IPS DF 6.9 (cell line): ENCODE measurements at regions not wholly inside any gene's neighbourhood (a gene's known extent, or its start where the extent isn't known, plus 50 kb on each side); places are given as distances from the start of the nearest gene placed in this dataset.

Experiments used
- DNase-seq: peaks from one replicate; pipeline ENCODE4 v3.0.0-alpha.2; 2013; ENCODE audit warnings: low read depth, low spot score
- H3K27ac ChIP-seq: one replicate; pipeline ENCODE4 v1.5.1; 2013; ENCODE audit warnings: low read length, control low read depth
- H3K27me3 ChIP-seq: 2 replicates; pipeline ENCODE4 v1.6.1; 2013; ENCODE audit warnings: mild to moderate bottlenecking, low read length; ENCODE audit not compliant: control insufficient read depth, insufficient read depth
- H3K36me3 ChIP-seq: 2 replicates; pipeline ENCODE4 v1.6.1; 2013; ENCODE audit warnings: low read length; ENCODE audit not compliant: control insufficient read depth, insufficient read depth
- H3K4me1 ChIP-seq: 2 replicates; pipeline ENCODE4 v1.6.1; 2013; ENCODE audit warnings: low read length; ENCODE audit not compliant: control insufficient read depth, insufficient read depth
- H3K4me3 ChIP-seq: 2 replicates; pipeline ENCODE4 v1.5.1; 2013; ENCODE audit warnings: mild to moderate bottlenecking, low read length
- H3K9me3 ChIP-seq: 2 replicates; pipeline ENCODE4 v1.6.1; 2013; ENCODE audit warnings: low read length, inconsistent platforms; ENCODE audit not compliant: control insufficient read depth, insufficient read depth
- WGBS: extraction: QIAGEN DNeasy Blood & Tissue Kit; methylation state at CpG from one replicate; pipeline ENCODE4 v1.1.7; 2013; ENCODE audit warnings: mixed read lengths, missing lambda C conversion rate; ENCODE audit not compliant: insufficient read length, insufficient coverage; 5-methylcytosine and 5-hydroxymethylcytosine counted together

DNA sequence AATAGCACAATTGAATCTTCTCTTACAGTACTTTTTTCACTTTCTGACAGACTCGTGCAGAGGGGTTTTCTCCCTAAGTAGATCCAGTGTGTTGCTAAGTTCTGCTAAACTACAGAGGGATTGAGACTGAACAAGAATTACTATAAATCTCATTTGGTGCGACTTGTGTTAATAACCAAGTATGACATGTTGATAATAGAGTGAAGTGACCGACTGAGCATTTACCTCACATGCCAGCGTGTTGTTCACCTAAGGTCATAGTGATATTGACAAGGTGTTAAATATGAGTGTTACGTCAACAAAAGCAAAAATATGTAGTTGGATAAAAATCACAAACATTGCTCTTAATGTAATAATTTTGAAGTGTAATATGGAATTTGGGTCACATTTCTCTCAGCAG, 97.8 kb upstream of the PDE3A start:
- no peak for DNase-seq
- no CpG with 5 or more reads among the region's 5 CpGs for WGBS
- Histone ChIP-seq H3K27me3 (no peaks in the 10 kb centered on the region), H3K9me3 (no peaks in the 10 kb centered on the region), H3K4me3 (no peak overlapping the region), H3K36me3 (no peaks in the 10 kb centered on the region), H3K4me1 (peaks cover 3% of the 10 kb centered on the region; the same call in 1 of the 2 replicates), H3K27ac (no peak overlapping the region)

DNA sequence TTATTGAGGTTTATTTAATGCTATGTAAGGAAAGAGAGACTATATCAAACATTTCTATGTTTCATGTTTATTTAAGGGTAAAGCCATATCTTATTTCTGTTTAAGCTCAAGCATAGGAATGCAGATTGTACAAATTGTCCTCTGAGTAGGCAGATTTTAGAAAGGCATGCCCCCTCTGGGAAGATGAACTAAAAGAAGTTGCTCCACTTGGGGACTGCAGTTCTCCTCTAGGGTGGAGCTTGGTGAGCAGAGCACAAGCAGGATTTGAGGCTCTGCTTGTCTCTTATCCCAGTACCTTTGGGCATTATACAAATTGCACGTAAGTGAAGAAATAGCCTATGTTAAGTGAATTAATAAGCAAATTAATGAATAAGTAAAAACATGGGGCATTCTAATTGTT, 96.2 kb upstream of the PDE3A start:
- WGBS = no CpG with 5 or more reads among the region's 1 CpG
- peaks cover 3% of the 10 kb centered on the region; the same call in 1 of the 2 replicates for H3K4me1 ChIP-seq
- no peaks in the 10 kb centered on the region for H3K36me3 ChIP-seq
- no peak overlapping the region for H3K27ac ChIP-seq
- no peaks in the 10 kb centered on the region for H3K27me3 ChIP-seq
- no peaks in the 10 kb centered on the region for H3K9me3 ChIP-seq
- no peak for DNase-seq
- H3K4me3 ChIP-seq = no peak overlapping the region

DNA sequence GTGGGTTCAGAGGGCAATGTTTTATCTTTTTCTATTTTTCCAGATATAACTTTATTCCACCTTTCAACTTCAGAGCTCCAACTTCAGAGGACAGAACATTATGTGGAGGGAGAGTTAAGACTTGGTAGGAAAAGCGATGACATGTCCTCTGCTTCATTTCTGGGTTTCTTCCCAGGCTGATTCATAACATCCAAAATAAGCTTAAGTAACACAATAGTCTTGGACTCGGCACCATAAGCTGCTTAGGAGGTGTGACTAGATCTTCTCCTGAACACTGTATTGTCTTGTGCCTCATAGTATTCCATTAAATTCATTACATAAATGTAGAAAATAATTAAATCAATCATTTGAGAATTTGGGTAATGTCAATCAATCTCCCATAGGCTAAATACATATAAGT, 95.5 kb upstream of the PDE3A start:
- Histone ChIP-seq H3K27me3 (no peaks in the 10 kb centered on the region), H3K36me3 (no peaks in the 10 kb centered on the region), H3K9me3 (no peaks in the 10 kb centered on the region), H3K4me3 (no peak overlapping the region), H3K27ac (no peak overlapping the region), H3K4me1 (peaks cover 3% of the 10 kb centered on the region; the same call in 1 of the 2 replicates)
- no peak for DNase-seq
- WGBS = no CpG with 5 or more reads among the region's 2 CpGs

DNA sequence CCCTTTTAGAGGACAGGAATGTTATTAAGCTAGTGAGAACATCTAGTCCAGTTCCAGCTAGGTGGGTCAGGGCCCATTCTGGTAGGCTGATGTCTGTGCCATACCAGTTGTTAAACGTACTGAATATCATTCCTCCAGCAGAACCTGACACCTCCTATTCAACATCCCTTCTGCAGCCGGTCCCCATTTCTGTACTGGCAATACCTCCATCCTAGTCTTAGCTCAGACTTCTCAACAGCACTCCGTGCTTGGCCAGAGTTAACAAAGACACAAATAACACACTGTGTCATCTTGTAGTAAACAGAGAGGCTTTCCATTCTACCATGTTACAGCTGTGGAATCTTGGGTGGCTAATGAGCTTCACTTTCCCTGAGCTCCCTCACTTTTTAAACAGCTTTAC, 94.3 kb upstream of the PDE3A start:
- H3K27ac ChIP-seq = no peak overlapping the region
- no peak for DNase-seq
- WGBS = no CpG with 5 or more reads among the region's 3 CpGs
- H3K4me1 ChIP-seq = peaks cover 3% of the 10 kb centered on the region; the same call in 1 of the 2 replicates
- H3K36me3 ChIP-seq = no peaks in the 10 kb centered on the region
- H3K9me3 ChIP-seq = no peaks in the 10 kb centered on the region
- H3K27me3 ChIP-seq = no peaks in the 10 kb centered on the region
- no peak overlapping the region for H3K4me3 ChIP-seq

DNA sequence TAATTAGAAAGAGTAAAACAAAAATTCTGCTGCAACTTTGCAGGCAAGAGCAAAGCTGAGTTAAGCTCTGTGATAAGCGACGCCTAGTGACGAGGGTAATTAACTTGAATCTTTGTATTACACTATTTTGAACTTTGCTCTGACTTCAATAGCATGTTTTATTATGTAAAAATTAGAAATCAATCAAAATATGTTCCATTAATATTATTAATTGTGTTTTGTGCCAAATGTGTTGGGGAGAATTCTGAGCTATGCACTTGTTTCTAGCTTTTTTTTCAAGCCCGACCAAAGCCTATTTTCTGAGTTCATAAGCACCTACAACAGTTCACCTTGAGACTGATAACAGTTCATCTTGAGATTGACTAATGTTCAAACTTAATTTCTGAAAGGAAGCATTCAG, 90.1 kb upstream of the PDE3A start:
- no CpG with 5 or more reads among the region's 4 CpGs for WGBS
- H3K9me3 ChIP-seq = no peaks in the 10 kb centered on the region
- no peaks in the 10 kb centered on the region for H3K4me1 ChIP-seq
- no peaks in the 10 kb centered on the region for H3K27me3 ChIP-seq
- H3K27ac ChIP-seq = no peak overlapping the region
- H3K36me3 ChIP-seq = no peaks in the 10 kb centered on the region
- DNase-seq = no peak
- no peak overlapping the region for H3K4me3 ChIP-seq

DNA sequence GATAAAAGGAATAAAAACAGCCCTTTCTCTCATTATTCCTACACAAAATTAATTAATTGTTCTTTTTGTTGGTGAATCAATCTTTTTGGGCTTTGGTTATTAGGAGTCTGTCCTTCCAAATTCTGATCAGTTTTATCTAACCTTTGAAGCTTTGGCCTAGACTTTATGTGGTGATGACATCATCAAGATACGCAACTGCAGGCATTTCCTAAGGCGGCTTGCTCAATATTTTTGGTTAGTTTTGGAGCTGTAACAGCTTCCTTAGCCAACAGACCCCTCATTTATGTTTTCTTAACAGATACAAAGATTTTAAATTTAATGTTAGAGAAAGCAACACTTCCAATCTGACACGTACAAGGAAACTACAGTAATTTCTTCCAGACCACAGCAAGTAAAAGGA, 87.8 kb upstream of the PDE3A start:
- Histone ChIP-seq H3K9me3 (no peaks in the 10 kb centered on the region), H3K36me3 (no peaks in the 10 kb centered on the region), H3K4me1 (no peaks in the 10 kb centered on the region), H3K27me3 (no peaks in the 10 kb centered on the region), H3K4me3 (no peak overlapping the region), H3K27ac (no peak overlapping the region)
- WGBS = no CpG with 5 or more reads among the region's 3 CpGs
- DNase-seq = no peak

DNA sequence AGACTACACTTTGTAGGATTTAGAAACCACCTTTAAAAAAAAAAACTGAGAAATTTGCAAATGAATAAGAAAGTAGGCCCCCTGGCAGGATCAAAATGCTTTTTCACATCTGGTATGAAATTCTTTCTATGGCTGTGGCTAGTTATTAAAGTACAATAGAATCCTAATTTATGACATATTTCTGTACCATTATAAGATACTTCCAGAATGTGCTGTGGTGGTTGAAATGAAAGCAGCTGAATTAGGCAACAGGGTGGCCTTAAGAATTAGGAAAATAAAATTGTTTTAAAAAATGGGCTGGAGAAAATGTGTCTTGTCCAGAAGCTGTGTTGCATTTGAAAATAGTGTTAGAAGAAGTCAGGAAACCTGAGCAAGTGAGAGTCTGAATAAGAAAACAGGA, 85.9 kb upstream of the PDE3A start:
- Histone ChIP-seq H3K27ac (no peak overlapping the region), H3K9me3 (no peaks in the 10 kb centered on the region), H3K4me1 (no peaks in the 10 kb centered on the region), H3K27me3 (no peaks in the 10 kb centered on the region), H3K4me3 (no peak overlapping the region), H3K36me3 (no peaks in the 10 kb centered on the region)
- no peak for DNase-seq

DNA sequence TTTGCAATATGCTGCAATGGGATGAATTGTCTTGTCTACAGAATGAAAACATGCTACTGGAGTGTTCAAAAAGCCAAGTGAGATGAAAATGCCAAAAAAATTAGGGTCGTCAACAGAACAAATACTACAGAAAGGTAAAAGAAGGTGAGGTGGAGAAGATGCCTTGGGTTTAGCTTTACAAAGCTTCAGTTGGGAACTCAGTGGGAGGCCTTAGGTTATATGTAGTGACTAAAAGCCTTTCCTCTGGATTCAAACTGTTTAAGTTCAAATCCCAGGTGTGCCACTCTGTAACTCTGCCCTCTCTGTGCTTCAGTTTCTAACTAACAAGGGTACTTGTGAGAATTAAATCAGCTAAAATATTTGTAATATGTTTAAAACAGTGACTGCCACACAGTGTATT, 84.9 kb upstream of the PDE3A start:
- no peak overlapping the region for H3K27ac ChIP-seq
- no peaks in the 10 kb centered on the region for H3K9me3 ChIP-seq
- H3K4me3 ChIP-seq = no peak overlapping the region
- no peaks in the 10 kb centered on the region for H3K36me3 ChIP-seq
- H3K4me1 ChIP-seq = no peaks in the 10 kb centered on the region
- DNase-seq = no peak
- no peaks in the 10 kb centered on the region for H3K27me3 ChIP-seq
- no CpG with 5 or more reads among the region's 1 CpG for WGBS

DNA sequence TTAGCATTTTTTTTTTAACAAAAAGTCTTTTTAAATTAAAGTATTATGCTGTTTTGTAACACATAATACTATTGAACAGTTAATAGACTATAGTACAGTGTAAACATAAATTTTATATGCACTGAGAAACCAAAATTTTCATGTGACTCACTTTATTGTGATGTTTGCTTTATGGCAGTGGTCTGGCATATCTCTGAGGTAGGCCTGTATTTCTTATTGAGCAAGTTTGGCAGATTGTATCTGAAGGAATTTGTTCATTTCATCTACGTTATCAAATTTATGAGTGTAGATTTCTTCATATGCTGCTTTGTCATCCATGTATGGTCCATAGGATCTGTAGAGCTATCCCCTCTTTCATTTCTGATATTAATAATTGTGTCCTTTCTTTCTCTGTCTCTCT, 78.8 kb upstream of the PDE3A start:
- Histone ChIP-seq H3K36me3 (no peaks in the 10 kb centered on the region), H3K4me1 (no peaks in the 10 kb centered on the region), H3K9me3 (no peaks in the 10 kb centered on the region), H3K27ac (no peak overlapping the region), H3K4me3 (no peak overlapping the region), H3K27me3 (no peaks in the 10 kb centered on the region)
- no CpG with 5 or more reads among the region's 1 CpG for WGBS
- no peak for DNase-seq

DNA sequence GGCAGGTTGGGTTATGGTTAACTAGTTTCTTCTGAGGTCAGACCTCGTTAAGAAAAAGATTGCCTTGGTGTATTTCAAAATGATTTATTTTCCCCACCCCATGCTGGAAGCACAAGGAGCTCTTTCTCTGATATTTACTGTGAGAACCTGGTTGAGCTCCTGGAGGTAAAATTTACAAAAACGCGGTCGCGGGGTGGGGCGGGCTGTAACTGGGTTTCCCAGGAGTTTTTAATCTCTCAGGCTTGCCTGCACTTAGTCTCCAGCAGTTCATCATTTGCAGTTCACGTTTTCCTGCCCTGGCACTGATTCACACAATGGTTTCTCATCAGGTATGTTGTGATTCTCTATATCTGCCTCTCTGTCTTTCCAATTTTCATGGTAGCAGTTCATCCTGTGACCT, 67.9 kb upstream of the PDE3A start:
- H3K4me3 ChIP-seq = no peak overlapping the region
- no peaks in the 10 kb centered on the region for H3K27me3 ChIP-seq
- H3K36me3 ChIP-seq = no peaks in the 10 kb centered on the region
- DNase-seq = no peak
- H3K27ac ChIP-seq = no peak overlapping the region
- WGBS = no CpG with 5 or more reads among the region's 7 CpGs
- no peaks in the 10 kb centered on the region for H3K9me3 ChIP-seq
- peaks cover 1% of the 10 kb centered on the region; the same call in 1 of the 2 replicates for H3K4me1 ChIP-seq

DNA sequence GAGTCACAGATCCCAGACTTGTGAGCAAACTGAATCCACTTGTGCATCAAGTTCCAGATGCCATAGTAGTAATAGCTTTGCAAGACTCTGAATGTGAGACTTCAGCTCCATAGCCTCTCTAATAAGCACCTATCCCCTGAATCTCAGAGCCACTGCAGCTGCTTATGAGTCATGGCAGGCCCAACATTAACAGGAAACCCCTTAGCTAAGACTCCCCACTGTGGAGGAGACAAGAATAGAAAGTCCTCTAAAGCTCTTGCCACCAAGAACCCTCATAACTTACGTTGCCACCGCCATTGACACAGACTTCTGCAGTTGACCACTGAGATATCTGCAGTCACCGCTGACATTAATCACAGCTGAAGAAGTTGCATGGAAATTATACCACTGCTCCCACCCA, 62.9 kb upstream of the PDE3A start:
- no CpG with 5 or more reads among the region's 3 CpGs for WGBS
- no peak overlapping the region for H3K4me3 ChIP-seq
- no peak overlapping the region for H3K27ac ChIP-seq
- no peak for DNase-seq
- no peaks in the 10 kb centered on the region for H3K27me3 ChIP-seq
- no peaks in the 10 kb centered on the region for H3K9me3 ChIP-seq
- no peaks in the 10 kb centered on the region for H3K36me3 ChIP-seq
- peaks cover 1% of the 10 kb centered on the region; the same call in 1 of the 2 replicates for H3K4me1 ChIP-seq
